DOHH2 (cell line): ENCODE measurements at regions not wholly inside any gene's neighbourhood (a gene's known extent, or its start where the extent isn't known, plus 50 kb on each side); places are given as distances from the start of the nearest gene placed in this dataset.

ENCODE experiments used
- H3F3A ChIP-seq: fragments of 200-600 bp; sonication (generic), shearing (Covaris generic); 2 replicates; pipeline ENCODE4 v1.6.0; 2016; ENCODE audit warnings: antibody characterized with exemption, mild to moderate bottlenecking; ENCODE audit not compliant: control insufficient read depth, insufficient read depth
- H3K27ac ChIP-seq: fragments of 200-600 bp; sonication (generic); 2 replicates; pipeline ENCODE4 v1.5.1; 2014; ENCODE audit warnings: low read depth, mild to moderate bottlenecking, low read length, moderate library complexity
- H3K27me3 ChIP-seq: fragments of 200-600 bp; sonication (generic); 2 replicates; pipeline ENCODE4 v1.6.1; 2014; ENCODE audit warnings: mild to moderate bottlenecking, low read length, mixed read lengths; ENCODE audit not compliant: control insufficient read depth
- H3K36me3 ChIP-seq: fragments of 200-600 bp; sonication (generic); 2 replicates; pipeline ENCODE4 v1.6.1; 2014; ENCODE audit warnings: mild to moderate bottlenecking, low read length, moderate library complexity, mixed read lengths; ENCODE audit not compliant: control insufficient read depth
- H3K4me1 ChIP-seq: fragments of 200-600 bp; sonication (generic); 2 replicates; pipeline ENCODE4 v1.6.1; 2014; ENCODE audit warnings: mild to moderate bottlenecking, low read length, mixed read lengths; ENCODE audit not compliant: control insufficient read depth
- H3K4me2 ChIP-seq: fragments of 200-600 bp; sonication (generic); 2 replicates; pipeline ENCODE4 v1.6.0; 2014; ENCODE audit warnings: mild to moderate bottlenecking, low read length, moderate library complexity
- H3K4me3 ChIP-seq: fragments of 200-600 bp; sonication (generic); 2 replicates; pipeline ENCODE4 v1.5.1; 2014; ENCODE audit warnings: mild to moderate bottlenecking, low read length, mixed read lengths
- H3K79me2 ChIP-seq: fragments of 200-600 bp; sonication (generic); 2 replicates; pipeline ENCODE4 v1.6.1; 2014; ENCODE audit warnings: mild to moderate bottlenecking, low read length, mixed read lengths; ENCODE audit not compliant: control insufficient read depth
- H3K9me2 ChIP-seq: fragments of 200-600 bp; sonication (generic); replicated peaks from 2 replicates; pipeline ENCODE4 v1.6.1; 2014; ENCODE audit warnings: mild to moderate bottlenecking, low read length, mixed read lengths; ENCODE audit not compliant: control insufficient read depth
- H3K9me3 ChIP-seq: fragments of 200-600 bp; sonication (generic); 2 replicates; pipeline ENCODE4 v1.6.1; 2014; ENCODE audit warnings: antibody characterized with exemption, low read length, mixed read lengths; ENCODE audit not compliant: control insufficient read depth, insufficient read depth
- H4K20me1 ChIP-seq: fragments of 200-600 bp; sonication (generic); 2 replicates; pipeline ENCODE4 v1.6.0; 2014; ENCODE audit warnings: low read depth, mild to moderate bottlenecking, antibody characterized with exemption, low read length, moderate library complexity; ENCODE audit not compliant: control insufficient read depth, insufficient read depth
- CTCF ChIP-seq: fragments of 200-600 bp; sonication (generic); IDR thresholded peaks from one replicate; pipeline ENCODE4 v1.5.1; 2014; ENCODE audit warnings: antibody characterized with exemption, mild to moderate bottlenecking, low read depth, low read length; ENCODE audit not compliant: poor library complexity, severe bottlenecking
- EZH2phosphoT487 ChIP-seq: fragments of 200-600 bp; sonication (generic); IDR thresholded peaks from 2 replicates; pipeline ENCODE4 v1.6.1; 2017; ENCODE audit warnings: borderline replicate concordance, mild to moderate bottlenecking, antibody characterized with exemption, low read length, moderate library complexity, mixed read lengths

- Histone ChIP-seq H3K4me2 (no peak overlapping the region), H3K4me3 (no peak overlapping the region)
- TF ChIP-seq CTCF (no peak), EZH2phosphoT487 (no peak)
Measured at GRCh38 chr9:117542021-117542420, 127.2 kb upstream of the ASTN2 start.

DNA sequence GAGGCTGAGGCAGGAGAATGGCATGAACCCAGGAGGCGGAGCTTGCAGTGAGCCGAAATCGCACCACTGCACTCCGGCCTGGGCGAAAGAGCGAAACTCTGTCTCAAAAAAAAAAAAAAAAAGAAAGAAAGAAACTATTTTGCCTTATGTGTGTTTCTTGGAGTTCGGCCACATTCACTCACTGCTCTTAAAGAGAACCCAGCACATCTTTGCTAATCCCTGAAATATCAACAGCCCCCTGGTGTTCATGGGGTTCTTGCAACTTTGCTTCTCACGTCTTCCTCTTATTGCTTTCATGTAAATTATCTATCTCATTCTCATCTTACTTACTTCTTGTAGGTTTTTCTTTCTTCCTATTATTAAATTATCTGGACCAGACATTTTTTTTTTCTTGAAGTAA, 126.3 kb upstream of the ASTN2 start:
- no peak for TF ChIP-seq CTCF
- TF ChIP-seq EZH2phosphoT487: no peak
- H3K27me3 ChIP-seq: peaks cover 2% of the 10 kb centered on the region; the same call in 1 of the 2 replicates
- H3K4me1 ChIP-seq: peaks cover 4% of the 10 kb centered on the region
- H4K20me1 ChIP-seq: no peaks in the 10 kb centered on the region
- no peaks in the 10 kb centered on the region for H3K79me2 ChIP-seq
- no peak overlapping the region for H3K4me3 ChIP-seq
- no peak overlapping the region for H3K4me2 ChIP-seq
- H3K27ac ChIP-seq: no peak overlapping the region
- no peaks in the 10 kb centered on the region for H3F3A ChIP-seq
- H3K9me2 ChIP-seq: no peaks in the 10 kb centered on the region
- H3K36me3 ChIP-seq: no peaks in the 10 kb centered on the region
- no peaks in the 10 kb centered on the region for H3K9me3 ChIP-seq

More at GRCh38 chr9:117542021-117542420, 127.2 kb upstream of the ASTN2 start:
- Histone ChIP-seq H3K9me2 (no peaks in the 10 kb centered on the region), H3K27ac (no peak overlapping the region), H3K9me3 (no peaks in the 10 kb centered on the region), H3K36me3 (no peaks in the 10 kb centered on the region), H3F3A (peaks cover 4% of the 10 kb centered on the region; the same call in 1 of the 2 replicates), H3K79me2 (no peaks in the 10 kb centered on the region), H3K4me1 (peaks cover 7% of the 10 kb centered on the region), H3K27me3 (peaks cover 2% of the 10 kb centered on the region; the same call in 1 of the 2 replicates), H4K20me1 (no peaks in the 10 kb centered on the region)

GRCh38 chr9:117535973-117536372, 121.1 kb upstream of the ASTN2 start:
- Histone ChIP-seq H3F3A (no peaks in the 10 kb centered on the region), H3K36me3 (no peaks in the 10 kb centered on the region), H3K79me2 (no peaks in the 10 kb centered on the region), H3K4me3 (no peak overlapping the region), H3K9me3 (no peaks in the 10 kb centered on the region), H3K9me2 (no peaks in the 10 kb centered on the region), H3K27me3 (0 out of 2 replicates have a peak, but pooled peaks cover 3% of the 10 kb centered on the region), H3K4me1 (peaks cover 4% of the 10 kb centered on the region), H3K4me2 (no peak overlapping the region), H4K20me1 (no peaks in the 10 kb centered on the region), H3K27ac (no peak overlapping the region)
- no peak for TF ChIP-seq CTCF
- no peak for TF ChIP-seq EZH2phosphoT487

- TF ChIP-seq EZH2phosphoT487: no peak
- peak; percentile 11 for TF ChIP-seq CTCF
- no peaks in the 10 kb centered on the region for H3K9me3 ChIP-seq
- H3K27ac ChIP-seq: no peak overlapping the region
- H3K9me2 ChIP-seq: no peaks in the 10 kb centered on the region
- no peaks in the 10 kb centered on the region for H4K20me1 ChIP-seq
- no peaks in the 10 kb centered on the region for H3K79me2 ChIP-seq
- no peak overlapping the region for H3K4me2 ChIP-seq
- peaks cover 4% of the 10 kb centered on the region for H3K4me1 ChIP-seq
- 0 out of 2 replicates have a peak, but pooled peaks cover 3% of the 10 kb centered on the region for H3K27me3 ChIP-seq
- H3K4me3 ChIP-seq: no peak overlapping the region
- H3K36me3 ChIP-seq: no peaks in the 10 kb centered on the region
- no peaks in the 10 kb centered on the region for H3F3A ChIP-seq
Measured at GRCh38 chr9:117535434-117535833, 120.6 kb upstream of the ASTN2 start.
